HG02852 (cell line): ENCODE measurements at regions not wholly inside any gene's neighbourhood (a gene's known extent, or its start where the extent isn't known, plus 50 kb on each side); places are given as distances from the start of the nearest gene placed in this dataset.
"Not testable (repeated sequence)": the region's sequence is repeated elsewhere in the genome, so short reads cannot be mapped to it uniquely, and the experiment has no call there.

Experiments
- ATAC-seq: cut with Tn5 transposase; IDR thresholded peaks from one replicate; pipeline ENCODE4 v1.9.1; 2021; ENCODE audit warnings: mild to moderate bottlenecking, moderate library complexity; ENCODE audit not compliant: unreplicated experiment

GRCh38 chr2:88913280-88913679, 221.8 kb downstream of the RPIA start:
- no peak for ATAC-seq

- no peak for ATAC-seq
These were observed 227.7 kb downstream of the RPIA start for GRCh38 chr2:88919087-88919738.

DNA sequence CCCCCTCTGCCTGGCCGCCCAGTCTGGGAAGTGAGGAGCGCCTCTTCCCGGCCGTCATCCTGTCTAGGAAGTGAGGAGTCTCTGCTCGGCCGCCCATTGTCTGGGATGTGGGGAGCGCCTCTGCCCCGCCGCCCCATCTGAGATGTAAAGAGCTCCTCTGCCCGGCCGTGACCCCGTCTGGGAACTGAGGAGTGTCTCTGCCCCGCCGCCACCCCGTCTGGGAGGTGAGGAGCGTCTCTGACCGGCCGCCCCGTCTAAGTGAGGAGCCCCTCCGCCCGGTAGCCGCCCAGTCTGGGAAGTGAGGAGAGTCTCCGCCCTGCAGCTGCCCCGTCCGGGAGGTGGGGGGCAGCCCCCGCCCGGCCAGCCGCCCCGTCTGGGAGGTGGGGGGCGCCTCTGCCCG, 228.9 kb downstream of the RPIA start:
- ATAC-seq: not testable (repeated sequence)

GRCh38 chr2:88924533-88924932, 233.1 kb downstream of the RPIA start:
- no peak for ATAC-seq

GRCh38 chr2:88925770-88926462, 234.4 kb downstream of the RPIA start:
- no peak for ATAC-seq

GRCh38 chr2:88927128-88927527, 235.7 kb downstream of the RPIA start:
- ATAC-seq: no peak

DNA sequence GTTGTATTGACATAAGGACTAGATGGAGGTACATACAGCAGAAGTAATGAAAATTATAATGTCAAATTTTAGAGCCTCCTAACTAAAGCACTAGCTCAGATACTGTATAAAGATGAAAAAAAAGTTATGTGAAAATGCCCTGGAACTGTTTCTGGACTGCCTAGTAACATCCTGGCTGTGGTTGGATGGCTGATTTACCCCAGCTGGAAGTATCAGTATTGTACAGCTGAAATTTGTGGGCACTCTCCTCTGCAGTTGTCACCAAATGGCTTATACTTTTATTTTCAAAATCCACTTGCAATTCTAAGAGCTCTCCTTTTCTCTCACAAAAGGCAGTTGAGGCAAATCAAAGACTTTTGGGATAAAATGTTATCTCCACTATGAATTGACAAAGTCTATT, 239.2 kb downstream of the RPIA start:
- ATAC-seq: no peak

DNA sequence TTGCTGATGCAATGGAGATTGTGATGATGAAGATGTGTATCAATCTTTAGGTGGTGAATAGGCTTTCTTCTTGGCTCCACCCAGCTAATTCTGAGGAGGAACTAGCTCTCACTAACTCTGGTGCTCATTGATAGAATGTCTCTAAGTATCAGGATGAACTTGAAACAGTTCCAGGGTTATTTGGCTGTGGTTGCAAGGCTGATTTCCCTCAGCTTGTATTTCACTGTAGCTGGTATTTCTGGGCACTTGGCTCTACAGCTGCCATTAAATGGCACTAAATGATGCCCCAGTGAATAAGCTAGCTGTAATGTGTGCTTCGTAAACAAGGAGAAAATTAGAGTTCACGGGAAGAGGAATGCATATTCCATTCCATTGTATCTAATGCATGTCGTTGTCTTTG, 241.2 kb downstream of the RPIA start:
- no peak for ATAC-seq

- ATAC-seq: no peak
These were observed 241.6 kb downstream of the RPIA start for GRCh38 chr2:88933091-88933490.

DNA sequence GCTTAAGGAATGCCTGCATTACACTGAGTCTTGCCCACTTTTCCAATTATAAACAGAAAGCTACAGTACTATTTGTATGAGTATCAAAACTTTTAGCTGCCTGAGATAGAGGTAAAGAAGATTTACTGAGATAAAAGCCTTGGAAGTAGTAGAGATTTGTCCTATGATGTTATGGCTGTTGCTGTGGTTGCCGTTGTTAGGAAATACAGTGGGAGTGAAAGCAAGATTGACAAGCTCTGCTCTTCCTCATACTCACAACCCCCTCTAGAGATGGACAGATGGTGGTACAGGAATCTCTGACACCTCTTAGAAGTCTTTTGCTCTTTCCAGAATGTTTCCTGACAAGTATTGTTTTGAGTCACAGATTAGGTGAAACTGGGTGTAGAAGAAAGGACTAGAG, 242.5 kb downstream of the RPIA start:
- ATAC-seq: no peak

DNA sequence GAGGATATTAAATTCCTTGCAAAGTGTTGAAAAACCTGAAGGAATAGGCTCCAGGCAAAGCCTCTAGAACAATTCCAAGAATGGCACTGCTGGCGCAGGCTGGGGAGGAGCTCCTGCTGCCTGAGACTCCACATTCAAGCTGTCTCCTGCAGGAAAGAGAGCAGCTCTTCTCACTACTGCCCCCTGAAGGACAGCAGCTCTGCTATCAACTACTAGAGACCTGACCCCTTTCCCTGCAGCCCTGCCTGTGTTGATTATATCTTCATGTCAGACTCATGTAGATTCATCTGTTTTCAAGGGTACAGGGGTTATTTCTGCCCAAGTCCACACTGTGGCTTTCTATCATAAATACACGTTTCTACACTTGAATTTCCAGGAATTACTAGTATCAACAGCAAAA, 249.7 kb downstream of the RPIA start:
- ATAC-seq: not testable (repeated sequence)

GRCh38 chr2:88942798-88943197, 251.3 kb downstream of the RPIA start:
- ATAC-seq: no peak

GRCh38 chr2:88949336-88949735, 257.9 kb downstream of the RPIA start:
- ATAC-seq: no peak

GRCh38 chr2:88950010-88950409, 258.5 kb downstream of the RPIA start:
- no peak for ATAC-seq

- ATAC-seq: no peak
These were observed 264.1 kb downstream of the RPIA start for GRCh38 chr2:88955607-88956006.

DNA sequence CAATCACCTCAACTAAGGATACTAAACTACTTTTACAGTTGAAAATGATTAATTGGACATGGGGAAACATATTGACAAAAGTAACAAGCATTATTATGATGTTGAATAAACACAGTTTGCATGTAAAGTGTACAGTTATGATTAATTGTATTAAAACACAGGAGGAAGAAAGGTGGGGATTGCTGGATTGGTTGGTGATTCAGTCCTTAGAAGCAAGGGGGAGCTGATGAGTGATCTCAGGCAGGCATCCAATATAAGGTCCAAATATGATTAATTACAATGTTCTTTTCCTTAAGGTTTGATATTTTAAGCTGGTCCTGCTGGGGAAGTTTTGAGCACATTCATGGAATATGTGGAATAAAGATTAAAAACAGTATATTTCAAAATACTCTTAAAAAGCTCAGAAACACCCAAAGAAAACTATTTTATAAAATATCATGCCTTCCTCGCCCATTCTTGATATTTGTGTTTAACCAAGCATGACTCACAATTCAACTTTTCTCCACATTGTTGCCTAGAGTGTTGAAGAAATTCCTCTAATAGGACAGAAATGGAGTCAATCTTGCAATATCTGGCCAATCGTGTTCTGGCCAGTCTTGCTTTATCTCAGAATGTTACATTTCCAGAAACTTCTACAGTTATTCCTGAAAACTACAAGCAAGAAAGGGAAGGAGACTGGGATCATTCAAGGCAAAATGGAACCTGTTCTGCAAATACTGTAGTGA, 268.2 kb downstream of the RPIA start:
- no peak for ATAC-seq

- ATAC-seq: not testable (repeated sequence)
These were observed 269.9 kb downstream of the RPIA start for GRCh38 chr2:88961323-88961722.

DNA sequence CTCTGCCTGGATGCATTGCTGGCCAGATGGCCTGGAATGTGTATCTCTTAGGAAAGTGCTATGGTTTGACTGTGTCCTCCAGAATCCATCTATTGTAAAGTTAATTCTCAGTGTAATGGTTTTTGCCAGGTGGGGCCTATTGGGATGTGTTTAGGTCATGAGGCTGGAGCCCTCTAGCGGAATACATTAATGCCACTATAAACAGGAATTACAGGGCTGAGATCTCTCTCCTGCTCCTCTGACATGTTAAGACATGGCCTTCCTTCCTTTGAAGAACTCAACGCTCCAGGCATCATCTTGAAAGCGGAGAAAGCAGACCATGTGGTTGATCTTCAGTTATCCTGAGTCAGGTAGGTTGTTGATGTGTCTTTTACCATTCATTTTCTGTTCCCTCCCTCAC, 276.4 kb downstream of the RPIA start:
- ATAC-seq: no peak

GRCh38 chr2:88978011-88978410, 286.5 kb downstream of the RPIA start:
- ATAC-seq: not testable (repeated sequence)

DNA sequence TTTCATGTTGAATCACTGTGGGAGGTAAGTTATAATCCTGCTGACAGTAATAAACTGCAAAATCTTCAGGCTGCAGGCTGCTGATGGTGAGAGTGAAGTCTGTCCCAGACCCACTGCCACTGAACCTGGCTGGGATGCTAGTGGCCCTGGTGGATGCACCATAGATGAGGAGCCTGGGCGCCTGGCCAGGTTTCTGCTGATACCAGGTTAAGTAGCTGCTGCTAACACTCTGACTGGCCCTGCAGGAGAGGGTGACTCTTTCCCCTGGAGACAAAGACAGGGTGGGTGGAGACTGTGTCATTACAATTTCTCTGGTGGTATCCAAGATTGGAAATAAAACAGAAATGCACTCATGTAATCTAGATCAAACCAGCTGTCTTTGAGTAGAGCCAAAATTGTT, 287.0 kb downstream of the RPIA start:
- not testable (repeated sequence) for ATAC-seq

DNA sequence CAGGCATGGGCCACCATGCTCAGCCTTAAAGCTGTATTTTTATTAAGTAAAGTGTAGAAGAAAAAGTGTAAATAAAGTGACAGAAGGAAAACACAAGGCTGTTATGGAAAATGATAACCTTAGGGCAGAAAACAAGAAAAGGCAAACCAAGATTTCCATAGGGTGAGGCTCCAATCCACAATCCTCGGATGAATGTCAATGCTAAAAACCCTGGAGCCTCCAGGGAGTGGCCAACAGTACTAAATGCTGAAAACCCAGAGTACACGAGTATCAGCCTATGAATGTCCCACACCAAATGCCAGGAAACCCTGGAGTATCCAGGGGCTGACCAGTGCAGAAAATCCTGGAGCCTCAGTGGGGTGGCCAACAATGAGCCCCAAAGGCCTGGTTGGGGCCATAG, 292.6 kb downstream of the RPIA start:
- not testable (repeated sequence) for ATAC-seq

DNA sequence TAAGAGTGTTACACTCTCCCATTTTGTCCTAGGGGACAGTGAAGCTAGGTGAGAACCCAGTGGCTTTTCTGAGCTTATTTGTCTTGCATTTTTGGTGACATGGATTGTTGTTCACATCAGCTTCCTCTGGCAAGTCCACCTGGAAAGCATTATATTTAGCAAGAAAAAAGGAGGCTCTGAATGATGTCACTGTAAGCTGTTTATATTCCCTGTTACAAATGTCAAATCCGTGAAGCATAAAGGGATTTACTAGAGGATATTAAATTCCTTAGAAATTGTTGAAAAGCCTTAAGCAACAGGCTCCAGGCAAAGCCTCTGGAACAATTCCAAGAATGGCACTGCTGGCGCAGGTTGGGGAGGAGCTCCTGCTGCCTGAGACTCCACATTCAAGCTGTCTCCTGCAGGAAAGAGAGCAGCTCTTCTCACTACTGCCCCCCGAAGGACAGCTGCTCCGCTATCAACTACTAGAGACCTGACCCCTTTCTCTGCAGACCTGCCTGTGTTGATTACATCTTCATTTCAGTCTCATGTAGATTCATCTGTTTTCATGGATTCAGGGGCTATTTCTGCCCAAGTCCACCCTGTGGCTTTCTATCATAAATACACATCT, 295.4 kb downstream of the RPIA start:
- not testable (repeated sequence) for ATAC-seq
